Skin epidermis (tissue), 12 donors: ENCODE measurements at regions not wholly inside any gene's neighbourhood (a gene's known extent, or its start where the extent isn't known, plus 50 kb on each side); places are given as distances from the start of the nearest gene placed in this dataset.

Source experiments
- H3K27ac ChIP-seq, 21 experiments: fragments of 200-600 bp; sonication (generic) in 11 of 21; one replicate each; pipeline ENCODE4 v1.5.0; 2020; ENCODE audit warnings: mild to moderate bottlenecking in 3 of 21, inconsistent platforms in 2 of 21, moderate library complexity in 2 of 21
- H3K4me3 ChIP-seq, 7 experiments: fragments of 200-600 bp; sonication (generic) in 2 of 7; one replicate each; pipeline ENCODE4 v1.5.0; 2020; ENCODE audit warnings: inconsistent platforms in 2 of 7, mild to moderate bottlenecking in 2 of 7, moderate library complexity in 1 of 7

DNA sequence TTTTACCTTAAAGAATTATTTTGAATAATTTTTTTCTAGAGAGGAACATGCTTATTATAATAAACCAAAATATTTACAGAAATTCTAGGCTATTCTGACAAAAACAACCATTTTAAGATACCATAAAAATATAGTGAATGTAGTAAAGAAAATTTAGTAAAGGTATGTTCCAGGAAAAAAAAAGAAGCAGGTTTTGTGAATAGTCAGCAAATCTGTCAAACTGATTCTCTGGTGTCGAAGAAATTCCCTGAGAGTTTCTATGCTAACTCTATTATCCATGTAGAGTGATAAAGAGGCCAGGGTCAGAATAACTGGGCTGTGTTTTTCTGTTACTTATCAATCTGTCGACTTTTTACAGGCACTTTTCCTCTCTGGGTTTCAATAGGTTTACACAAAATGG lies 459.2 kb downstream of the KIF4B start:
- H3K4me3 ChIP-seq = no peak overlapping the region
- H3K27ac ChIP-seq = no peak overlapping the region

DNA sequence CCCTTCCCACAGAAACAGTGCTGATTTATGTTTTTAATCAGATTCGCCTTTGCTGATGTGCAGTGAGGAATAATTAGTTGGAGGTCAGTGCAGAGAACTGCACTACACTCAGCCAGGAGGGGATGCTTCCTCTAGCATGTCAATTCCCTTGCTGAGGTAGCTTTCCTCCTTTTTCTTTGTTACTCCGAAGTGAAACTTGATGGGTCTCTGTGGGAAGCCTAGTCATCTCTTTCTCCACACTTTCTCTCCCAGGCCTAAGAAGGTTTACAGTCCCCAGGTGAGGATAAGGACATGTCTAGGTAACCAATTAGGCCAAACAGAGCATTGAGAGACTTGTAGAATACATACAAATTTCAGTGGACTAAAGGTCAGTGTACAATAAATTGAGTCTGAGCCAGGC lies 461.8 kb downstream of the KIF4B start:
- H3K27ac ChIP-seq = no peak overlapping the region
- no peak overlapping the region for H3K4me3 ChIP-seq

DNA sequence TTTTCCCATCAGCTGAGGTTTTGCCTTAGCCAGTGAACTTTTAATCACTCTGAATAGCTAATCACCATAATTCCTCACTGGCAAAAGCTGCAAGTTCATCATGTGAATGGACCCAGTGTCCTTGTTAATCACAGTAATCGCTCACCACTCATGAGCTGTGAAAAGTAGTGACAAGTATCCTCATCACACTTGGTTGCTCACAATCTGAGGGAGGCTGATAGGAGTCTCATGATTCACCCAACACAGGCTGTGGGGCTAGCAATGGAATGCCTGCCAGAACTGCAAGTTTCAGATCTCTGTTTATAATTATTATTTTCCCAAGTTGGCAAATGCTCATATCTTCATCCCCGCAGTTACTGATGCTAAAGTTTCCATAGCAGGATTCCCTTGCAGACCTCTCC lies 467.2 kb downstream of the KIF4B start:
- no peak overlapping the region for H3K27ac ChIP-seq
- no peak overlapping the region for H3K4me3 ChIP-seq

DNA sequence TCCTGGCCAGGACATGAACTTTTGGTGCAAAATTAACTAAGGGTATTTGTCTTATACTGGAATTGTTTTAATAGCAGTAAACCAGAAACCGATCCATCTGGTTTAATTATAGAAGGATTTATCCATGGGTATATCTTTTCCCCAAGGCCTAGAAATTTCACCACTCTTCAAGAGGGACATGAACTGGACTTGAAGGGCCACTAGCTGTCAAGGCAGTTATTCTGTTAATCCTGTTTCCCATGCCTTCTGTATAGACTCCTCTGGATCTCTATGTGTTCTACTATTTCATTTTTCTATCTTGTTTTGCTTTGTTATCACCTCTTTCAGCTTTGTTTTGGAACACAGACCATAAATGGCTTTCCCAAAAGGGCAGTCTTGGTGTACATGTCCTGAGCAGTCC lies 467.6 kb downstream of the KIF4B start:
- no peak overlapping the region for H3K27ac ChIP-seq
- no peak overlapping the region for H3K4me3 ChIP-seq

DNA sequence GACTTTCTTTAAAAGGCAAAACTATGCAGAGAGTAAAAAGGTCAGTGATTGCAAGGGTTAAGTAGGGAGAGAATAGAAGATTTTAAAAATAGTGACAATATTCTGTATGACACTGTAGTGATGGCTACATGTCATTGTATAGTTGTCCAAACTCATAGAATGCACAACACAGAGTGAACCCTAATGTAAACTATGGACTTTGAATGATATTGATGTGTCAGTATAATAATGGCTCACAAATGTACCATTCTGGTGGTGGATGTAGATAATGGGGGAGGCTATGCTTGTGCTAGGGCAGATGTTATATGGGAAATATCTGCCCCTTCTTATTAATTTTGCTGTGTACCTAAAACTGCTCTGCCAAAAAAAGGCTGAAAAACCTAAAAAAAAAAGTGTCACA lies 468.9 kb downstream of the KIF4B start:
- H3K4me3 ChIP-seq = no peak overlapping the region
- H3K27ac ChIP-seq = no peak overlapping the region

DNA sequence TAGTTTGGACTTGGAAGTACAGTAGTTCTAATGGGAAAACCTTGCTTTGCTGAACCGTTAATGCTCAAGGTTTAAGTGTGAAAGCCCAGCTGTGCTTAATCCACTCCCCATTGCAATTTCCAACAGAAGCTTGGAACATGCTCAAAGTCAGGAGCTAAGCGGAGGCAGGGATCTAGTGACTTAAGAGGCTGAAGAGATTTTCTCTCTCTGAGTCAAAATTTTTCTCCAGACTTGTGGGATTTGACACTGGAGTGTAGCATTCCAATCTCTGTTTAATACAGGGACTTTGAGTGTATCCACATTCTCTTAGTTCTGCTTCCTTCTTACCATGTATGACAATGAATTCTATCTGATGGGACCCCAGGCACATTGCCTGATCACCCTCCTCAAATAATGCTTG lies 471.8 kb downstream of the KIF4B start:
- no peak overlapping the region for H3K4me3 ChIP-seq
- H3K27ac ChIP-seq = no peak overlapping the region

DNA sequence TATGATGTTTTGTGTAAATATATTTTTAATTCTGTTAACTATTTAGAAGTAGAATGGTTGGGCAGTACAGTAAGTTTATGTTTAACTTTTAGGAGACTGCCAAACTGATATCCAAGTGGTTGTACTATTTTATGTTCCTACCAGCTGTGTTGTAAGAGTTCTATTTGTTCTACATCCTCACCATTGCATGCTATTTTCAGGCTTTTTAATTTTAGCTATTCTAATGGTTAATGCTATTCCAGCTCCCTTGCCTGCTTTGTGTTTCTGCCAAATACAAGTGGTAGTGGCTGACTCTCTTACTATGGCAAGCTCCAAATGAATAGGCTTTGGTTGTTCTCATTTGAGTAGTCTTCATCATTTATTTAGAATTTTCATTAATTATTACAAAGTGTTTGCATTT lies 476.4 kb downstream of the KIF4B start:
- H3K27ac ChIP-seq = no peak overlapping the region

DNA sequence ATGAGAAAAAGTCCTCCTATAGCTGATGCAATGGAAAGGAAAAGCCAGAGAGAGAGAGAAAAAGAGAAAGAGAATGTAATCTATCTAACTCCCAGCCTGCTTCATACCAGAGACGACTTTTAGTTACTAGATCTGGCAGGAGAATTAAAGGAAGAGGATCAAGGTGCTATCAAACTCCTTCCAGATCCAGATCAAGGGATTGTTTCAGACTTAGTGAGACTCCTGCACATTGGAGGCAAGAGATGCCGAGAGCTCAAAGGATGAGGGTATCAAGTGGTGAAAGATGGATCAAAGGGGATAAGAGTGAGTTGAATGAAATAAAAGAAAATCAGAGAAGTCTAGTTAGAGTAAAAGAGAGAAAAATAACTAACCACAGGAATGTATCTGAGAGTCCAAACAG lies 478.6 kb downstream of the KIF4B start:
- H3K4me3 ChIP-seq = no peak overlapping the region

More for the DNA sequence above, 476.4 kb downstream of the KIF4B start:
- no peak overlapping the region for H3K4me3 ChIP-seq

DNA sequence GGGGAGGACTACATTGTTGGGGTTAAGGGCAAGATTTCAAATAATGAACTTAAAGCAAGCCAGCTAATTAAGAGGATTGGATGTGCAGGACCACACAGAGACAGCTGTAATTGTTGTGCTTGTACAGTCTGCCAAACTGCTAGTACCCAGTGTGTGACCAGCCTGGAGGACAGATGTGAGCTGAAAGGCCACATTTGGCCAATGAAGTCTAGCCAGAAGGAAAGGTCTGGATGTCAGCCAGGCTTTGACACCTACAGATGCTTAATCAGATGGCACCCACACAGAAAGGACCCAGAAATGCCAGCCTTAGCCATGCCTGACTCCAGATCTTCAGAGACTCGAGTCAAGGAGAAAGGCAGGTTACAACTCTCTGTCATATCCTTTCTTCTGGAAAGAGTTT lies 491.1 kb downstream of the KIF4B start:
- Histone ChIP-seq H3K27ac (no peak overlapping the region), H3K4me3 (no peak overlapping the region)

More for the DNA sequence above, 478.6 kb downstream of the KIF4B start:
- H3K27ac ChIP-seq = no peak overlapping the region

DNA sequence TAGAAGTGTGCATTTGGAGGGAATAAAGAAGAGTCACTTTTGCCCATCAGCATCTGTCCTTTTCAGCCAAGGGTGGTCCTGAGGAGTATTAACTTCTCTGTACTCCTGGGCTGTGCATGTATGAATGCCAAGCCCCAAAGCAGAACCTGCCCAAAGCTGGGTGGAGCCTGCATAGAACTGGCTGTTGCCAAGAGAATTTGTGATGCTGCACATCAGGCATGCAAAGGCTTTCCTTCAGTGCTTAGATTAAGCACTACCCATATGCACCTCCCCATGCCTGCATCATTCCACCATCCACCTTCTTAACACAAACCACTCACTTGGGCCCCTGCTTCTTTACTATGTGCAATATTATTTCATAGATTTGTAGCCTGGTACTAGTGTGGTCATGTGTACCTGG lies 493.8 kb downstream of the KIF4B start:
- Histone ChIP-seq H3K27ac (no peak overlapping the region), H3K4me3 (no peak overlapping the region)

DNA sequence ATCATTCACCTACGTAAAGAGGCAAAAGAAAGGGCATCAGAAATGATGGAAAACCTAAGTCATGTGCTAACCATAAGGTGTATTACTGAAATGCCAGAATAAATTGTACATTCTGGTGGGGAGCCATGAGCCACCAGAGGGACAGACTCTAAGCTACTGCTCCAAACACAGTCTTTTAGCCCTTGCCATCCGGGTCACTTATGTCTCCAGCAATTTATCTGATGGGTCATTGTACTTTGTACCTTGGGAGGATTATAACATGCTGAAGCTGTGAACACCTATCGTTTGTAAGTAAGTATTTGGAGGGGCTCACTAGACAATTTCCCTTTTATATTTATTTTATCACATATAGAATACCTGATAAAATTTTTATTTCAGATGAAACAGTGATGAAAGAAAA lies 495.1 kb downstream of the KIF4B start:
- Histone ChIP-seq H3K4me3 (no peak overlapping the region), H3K27ac (no peak overlapping the region)

DNA sequence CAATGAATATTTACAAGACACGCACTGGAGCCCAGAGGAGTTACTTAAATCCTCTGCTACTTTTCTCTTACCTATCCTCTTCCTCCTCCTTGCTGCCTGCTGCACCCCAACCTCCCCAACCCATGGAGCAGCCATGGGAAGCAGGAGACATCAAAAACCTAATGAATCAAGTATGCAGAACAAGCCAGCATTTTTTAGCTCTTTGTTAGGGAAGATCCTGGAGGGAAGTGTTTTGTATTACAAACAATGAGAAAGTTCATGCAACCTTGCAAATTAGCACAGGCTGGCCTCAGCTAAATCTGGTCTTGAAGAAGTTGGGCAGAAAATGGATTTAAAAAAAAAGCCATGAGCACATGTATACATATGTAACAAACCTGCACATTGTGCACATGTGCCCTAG lies 498.8 kb downstream of the KIF4B start:
- H3K27ac ChIP-seq = no peak overlapping the region
- no peak overlapping the region for H3K4me3 ChIP-seq

DNA sequence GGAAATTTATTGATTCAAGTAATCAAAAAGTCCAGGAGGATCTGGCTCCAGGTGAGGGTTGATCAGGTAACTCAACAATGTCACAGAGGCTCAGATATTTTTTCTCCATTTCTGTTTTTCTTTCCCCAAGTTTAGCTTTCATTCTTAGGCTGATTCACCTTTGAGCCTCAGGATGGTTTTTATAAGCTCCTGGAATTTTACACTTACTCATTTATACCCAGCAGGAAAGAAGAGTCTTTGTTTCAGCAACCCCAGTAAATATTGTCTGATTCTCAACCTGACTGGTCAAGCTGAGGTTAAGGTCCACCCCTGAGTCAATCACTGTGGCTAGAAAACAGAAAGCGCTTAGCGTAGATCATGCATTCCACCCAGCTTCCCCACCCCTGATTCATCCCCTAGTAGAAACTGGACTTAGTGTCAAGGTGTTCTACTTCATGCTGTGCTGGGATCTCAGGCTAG lies 500.6 kb downstream of the KIF4B start:
- Histone ChIP-seq H3K4me3 (no peak overlapping the region), H3K27ac (no peak overlapping the region)

DNA sequence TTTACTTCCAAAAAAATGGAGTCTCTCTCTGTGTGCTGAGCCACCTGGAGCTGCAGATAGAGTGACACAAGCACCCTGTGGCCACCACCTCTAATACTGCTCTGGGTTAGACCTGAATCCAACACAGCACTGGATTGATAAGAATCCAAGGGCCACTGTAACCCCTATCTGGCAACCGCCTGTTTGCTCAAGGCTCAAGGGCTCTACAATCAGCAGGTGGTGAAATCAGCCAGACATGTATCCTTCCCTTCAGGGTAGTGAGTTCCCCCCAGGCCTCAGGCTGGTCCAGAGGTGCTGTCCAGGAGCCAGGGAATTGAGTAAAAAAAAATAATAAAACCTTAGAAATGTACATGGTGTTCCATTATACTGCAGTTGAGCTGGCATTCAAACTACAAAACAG lies 509.0 kb downstream of the KIF4B start:
- Histone ChIP-seq H3K27ac (no peak overlapping the region), H3K4me3 (no peak overlapping the region)

DNA sequence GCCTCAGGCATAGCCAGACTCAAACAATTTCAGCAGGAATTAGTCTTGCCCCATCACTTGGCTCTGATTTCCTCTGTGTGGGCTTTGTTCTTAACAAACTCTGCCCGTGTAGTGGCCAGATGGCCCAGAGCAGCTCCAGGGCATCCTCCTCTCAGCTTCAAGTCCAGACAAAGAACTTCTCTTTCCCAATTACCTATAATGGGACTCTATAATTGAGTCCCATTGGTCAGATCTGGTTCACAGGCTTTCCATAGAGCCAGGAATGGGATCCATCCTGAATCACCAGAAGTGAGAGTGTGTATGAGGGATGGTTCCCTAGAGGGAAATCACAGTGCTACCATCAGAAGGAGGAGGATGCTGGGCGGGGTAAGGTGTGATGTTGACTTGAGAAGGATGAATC lies 515.8 kb downstream of the KIF4B start:
- no peak overlapping the region for H3K27ac ChIP-seq
- no peak overlapping the region for H3K4me3 ChIP-seq

DNA sequence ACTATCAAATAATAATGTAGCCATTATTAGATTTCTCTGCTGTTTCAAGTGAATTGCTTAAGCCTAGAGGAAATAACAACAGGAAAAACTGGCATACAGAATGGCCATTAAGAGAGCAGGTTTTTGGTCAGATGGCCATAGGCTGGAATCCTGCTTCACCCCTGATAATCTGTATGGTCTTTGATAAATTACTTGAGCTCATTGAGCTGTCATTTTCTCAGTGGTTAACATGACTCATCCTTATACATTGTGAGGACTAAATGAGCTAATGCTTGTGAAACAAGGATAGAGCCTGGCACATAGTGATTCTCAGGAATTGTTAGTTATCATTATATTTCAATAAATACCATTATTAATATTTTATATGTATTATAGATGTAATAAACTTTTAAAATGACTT lies 516.5 kb downstream of the KIF4B start:
- Histone ChIP-seq H3K27ac (no peak overlapping the region), H3K4me3 (no peak overlapping the region)

DNA sequence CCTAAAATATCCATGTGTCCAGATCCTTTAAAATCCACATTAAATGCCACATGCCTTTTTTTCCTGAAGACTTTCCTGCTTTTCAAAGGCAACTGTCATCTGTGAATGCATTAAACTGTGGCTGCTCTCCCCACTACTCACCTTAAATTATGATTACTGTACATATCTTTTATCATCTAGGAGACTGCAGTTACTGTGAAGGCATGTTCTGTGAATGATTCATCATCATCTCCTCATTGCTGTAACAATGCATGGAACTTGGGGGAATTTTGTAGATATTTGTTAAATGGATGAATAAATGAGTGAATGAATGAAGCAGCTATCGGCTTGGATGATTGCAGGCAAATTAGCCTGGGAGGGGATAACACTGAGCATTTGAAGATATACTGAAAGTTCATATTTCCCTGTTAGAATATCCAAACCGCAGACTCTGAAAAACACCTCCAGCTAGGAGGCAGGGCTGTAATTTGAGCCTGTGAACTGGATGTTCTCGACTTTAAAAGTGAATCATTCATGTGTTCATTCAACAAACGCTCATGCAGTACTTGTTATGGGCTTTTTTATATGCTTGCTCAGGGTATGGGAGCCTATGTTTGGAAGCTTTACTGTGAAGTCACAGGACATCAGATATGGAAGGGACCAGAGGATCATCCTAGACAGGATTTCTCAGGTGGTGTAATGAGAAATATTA lies 519.2 kb downstream of the KIF4B start:
- no peak overlapping the region for H3K27ac ChIP-seq
- H3K4me3 ChIP-seq = no peak overlapping the region

DNA sequence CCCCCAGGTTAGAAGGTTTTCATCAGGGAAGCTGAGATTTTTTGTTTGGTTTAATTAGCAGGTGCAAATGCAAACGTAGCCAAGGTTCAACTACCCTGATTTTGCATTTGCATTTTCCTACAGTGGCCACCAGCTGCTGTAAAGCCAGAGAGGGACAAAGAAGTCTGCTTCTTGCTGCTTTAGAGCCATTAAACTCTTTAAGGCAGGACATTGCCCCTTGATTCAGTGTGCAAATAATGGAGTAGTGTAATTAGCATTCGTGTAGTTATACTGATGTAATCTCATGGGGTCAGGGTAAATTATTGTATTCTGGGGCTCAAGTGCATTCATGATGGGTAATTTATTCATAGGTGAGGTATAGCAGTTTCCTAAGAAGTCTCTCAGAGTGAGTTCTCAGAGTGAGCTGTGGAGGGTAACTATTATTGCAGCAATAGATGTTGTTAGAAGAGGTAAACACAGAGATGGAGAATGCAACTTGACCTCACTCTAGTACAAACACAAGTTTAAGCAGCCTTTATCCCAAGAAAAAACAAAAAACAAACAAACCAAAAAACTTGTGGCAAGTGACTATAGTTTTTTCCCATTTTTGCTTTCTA lies 526.5 kb downstream of the KIF4B start:
- no peak overlapping the region for H3K4me3 ChIP-seq
- no peak overlapping the region for H3K27ac ChIP-seq

DNA sequence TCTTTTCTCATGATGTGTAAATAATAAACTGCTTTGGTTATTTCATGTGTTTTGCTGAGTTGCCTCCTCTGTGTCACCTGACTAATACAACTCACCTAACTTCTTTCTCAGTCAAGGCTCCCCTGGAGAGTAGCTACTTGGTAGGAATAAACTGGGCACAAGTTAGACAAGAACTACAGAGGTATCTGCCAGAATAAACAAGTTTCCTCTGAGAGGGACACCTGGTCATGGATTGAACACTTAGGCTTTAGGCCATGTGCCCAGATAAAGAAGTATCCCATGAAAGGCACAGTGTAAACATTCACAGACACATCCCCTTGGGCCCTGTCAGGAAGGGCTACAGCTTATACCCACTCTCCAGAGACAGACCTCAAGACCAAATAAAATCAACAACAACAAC lies 532.5 kb downstream of the KIF4B start:
- no peak overlapping the region for H3K4me3 ChIP-seq
- H3K27ac ChIP-seq = no peak overlapping the region

DNA sequence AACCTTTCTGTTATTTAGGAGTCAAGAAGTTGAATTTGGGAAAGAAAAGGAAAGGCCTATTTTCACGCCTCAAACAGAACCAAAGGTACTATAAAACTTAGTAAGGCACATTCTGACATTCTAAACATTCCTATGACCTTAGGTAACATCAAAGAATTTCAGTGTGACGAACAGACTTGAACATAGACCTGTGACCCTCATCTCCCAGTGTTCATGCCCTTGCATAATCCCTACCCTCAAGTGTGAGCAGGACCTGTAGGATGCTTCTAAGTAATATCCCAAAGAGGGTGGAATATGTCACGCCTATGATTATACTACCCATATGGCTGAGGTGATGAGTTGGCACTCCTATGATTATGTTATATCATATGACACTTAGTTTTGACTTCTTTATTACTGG lies 540.9 kb downstream of the KIF4B start:
- H3K4me3 ChIP-seq = no peak overlapping the region
- H3K27ac ChIP-seq = no peak overlapping the region

DNA sequence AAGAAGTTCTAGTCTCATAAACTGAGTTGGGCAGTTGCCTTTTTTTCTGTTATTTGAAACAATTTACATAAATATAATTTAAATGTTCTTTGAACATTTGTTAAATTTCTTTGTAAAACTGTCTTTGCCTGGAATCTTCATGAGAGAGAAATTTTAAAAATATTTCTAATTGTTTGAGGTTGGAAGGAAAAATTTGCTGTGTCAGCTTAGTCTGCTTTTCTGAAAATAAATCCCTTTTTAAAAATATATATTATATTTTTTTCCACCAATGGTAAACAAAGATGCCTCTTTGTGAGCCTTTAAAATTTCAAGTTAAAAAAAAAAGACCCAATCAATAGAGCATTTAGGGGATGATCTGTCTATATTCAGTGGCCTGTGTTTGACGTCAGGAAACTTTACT lies 542.7 kb downstream of the KIF4B start:
- no peak overlapping the region for H3K4me3 ChIP-seq

DNA sequence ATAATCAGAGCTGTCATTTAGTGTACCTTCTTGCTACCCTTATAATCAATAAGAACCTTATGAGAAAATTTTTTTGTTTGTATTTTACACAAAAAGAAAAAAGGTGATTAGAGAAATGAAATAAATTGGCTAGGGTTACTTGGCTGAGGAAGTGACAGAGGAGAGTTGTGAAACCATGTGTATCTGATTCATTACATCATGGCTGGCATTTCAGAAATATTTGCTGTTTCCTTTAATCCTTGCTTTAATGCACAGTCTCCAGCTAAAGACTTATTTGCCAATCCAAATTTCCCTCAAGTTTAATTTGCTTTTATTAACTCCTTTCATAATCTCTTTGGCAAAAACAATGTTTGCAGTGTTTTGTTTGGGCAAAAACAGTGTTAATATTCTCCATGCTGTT lies 543.1 kb downstream of the KIF4B start:
- no peak overlapping the region for H3K27ac ChIP-seq
- H3K4me3 ChIP-seq = no peak overlapping the region

More for the DNA sequence above, 542.7 kb downstream of the KIF4B start:
- H3K27ac ChIP-seq = no peak overlapping the region
